ENCODE measurements at regions not wholly inside any gene's neighbourhood (a gene's known extent, or its start where the extent isn't known, plus 50 kb on each side); places are given as distances from the start of the nearest gene placed in this dataset.

DNA sequence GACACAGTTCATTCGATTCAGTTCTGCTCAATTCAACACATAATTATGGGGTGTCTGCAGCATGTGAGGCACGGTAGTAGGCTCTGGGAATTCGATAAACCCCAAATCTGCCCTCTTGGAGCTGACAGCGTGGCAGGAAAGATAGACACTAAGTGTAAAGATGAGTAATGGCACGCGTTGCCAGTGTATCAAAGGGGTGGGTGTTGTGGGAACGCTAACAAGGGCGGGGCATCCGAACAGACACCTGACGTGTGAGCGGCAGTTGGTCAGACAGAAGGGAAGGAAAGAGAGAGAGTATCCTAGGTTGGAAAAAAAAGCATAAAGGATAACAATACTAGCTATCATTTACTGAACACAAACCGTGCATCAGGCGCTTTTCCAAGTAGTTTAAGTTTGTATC is 125.7 kb upstream of the HAAO start:
- DNase-seq = no peak
- Histone ChIP-seq H3K36me3 (no peaks in the 10 kb centered on the region), H3K27me3 (ENCODE audit: insufficient read depth, low read depth, severe bottlenecking) (no peaks in the 10 kb centered on the region), H3K9me3 (ENCODE audit: severe bottlenecking) (peaks cover 2% of the 10 kb centered on the region), H3K4me3 (ENCODE audit: low read depth, low read length) (no peak overlapping the region), H3K27ac (no peak overlapping the region)
- TF ChIP-seq, protein P1, sequence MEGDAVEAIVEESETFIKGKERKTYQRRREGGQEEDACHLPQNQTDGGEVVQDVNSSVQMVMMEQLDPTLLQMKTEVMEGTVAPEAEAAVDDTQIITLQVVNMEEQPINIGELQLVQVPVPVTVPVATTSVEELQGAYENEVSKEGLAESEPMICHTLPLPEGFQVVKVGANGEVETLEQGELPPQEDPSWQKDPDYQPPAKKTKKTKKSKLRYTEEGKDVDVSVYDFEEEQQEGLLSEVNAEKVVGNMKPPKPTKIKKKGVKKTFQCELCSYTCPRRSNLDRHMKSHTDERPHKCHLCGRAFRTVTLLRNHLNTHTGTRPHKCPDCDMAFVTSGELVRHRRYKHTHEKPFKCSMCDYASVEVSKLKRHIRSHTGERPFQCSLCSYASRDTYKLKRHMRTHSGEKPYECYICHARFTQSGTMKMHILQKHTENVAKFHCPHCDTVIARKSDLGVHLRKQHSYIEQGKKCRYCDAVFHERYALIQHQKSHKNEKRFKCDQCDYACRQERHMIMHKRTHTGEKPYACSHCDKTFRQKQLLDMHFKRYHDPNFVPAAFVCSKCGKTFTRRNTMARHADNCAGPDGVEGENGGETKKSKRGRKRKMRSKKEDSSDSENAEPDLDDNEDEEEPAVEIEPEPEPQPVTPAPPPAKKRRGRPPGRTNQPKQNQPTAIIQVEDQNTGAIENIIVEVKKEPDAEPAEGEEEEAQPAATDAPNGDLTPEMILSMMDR (IDR thresholded peaks at IDR 0.05; ENCODE audit: low read depth, low read length) = no peak

DNA sequence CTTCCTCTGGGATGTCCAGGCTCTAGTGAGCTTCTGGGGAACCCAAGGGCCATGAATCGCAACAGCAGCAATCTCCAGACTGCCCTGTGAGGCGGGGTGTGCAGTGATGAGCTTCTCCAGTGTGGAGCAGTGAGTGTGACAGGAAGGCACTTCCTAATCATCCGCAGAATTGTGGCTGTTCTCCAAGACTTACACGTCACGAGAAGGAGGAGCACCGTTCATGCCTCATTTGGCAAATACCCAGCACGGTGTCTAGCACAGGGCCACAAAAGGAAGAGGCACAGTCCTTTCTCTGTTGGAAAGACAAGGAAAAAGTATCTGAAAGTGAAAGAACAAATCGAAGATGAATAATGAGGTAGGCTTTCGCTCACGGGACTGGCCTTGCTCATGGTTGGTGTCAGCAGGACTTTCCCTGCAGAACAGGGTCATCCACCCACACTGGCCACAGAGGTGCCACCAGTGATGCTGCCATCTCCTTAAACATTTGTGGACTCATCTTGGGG is 125.1 kb upstream of the HAAO start:
- TF ChIP-seq, protein P1 (IDR thresholded peaks at IDR 0.05; ENCODE audit: low read depth, low read length) = no peak
- no peaks in the 10 kb centered on the region for H3K27me3 ChIP-seq (ENCODE audit: insufficient read depth, low read depth, severe bottlenecking)
- peak overlapping the region; percentile 91 for H3K27ac ChIP-seq
- no peak for DNase-seq
- H3K36me3 ChIP-seq = no peaks in the 10 kb centered on the region
- H3K4me3 ChIP-seq (ENCODE audit: low read depth, low read length) = no peak overlapping the region
- peaks cover 2% of the 10 kb centered on the region for H3K9me3 ChIP-seq (ENCODE audit: severe bottlenecking)

DNA sequence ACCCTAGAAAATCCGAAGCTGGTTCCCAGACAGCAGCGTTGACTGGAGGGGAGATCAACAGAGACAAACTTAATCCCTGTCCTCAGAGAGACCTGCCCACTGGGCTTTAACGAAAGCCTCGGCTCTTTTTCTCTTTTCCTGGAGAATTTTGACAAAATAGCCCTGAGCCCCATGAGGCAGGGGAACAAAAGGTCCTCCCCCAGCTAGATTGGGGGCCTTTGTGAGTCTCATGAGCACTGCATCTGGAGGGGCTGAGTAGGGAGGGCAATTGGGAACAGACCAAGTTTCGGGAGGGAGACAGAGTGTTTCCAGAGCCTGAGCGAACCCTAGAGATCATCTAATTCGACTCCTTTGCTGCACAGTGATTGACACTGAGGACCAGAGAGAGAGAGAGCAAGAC is 123.9 kb upstream of the HAAO start:
- peak; percentile 82 for DNase-seq
- H3K27ac ChIP-seq = peak overlapping the region; percentile 91
- H3K4me3 ChIP-seq (ENCODE audit: low read depth, low read length) = peak overlapping the region; percentile 33
- H3K36me3 ChIP-seq = no peaks in the 10 kb centered on the region
- TF ChIP-seq, protein P1 (IDR thresholded peaks at IDR 0.05; ENCODE audit: low read depth, low read length) = no peak
- peaks cover 2% of the 10 kb centered on the region for H3K9me3 ChIP-seq (ENCODE audit: severe bottlenecking)
- no peaks in the 10 kb centered on the region for H3K27me3 ChIP-seq (ENCODE audit: insufficient read depth, low read depth, severe bottlenecking)

DNA sequence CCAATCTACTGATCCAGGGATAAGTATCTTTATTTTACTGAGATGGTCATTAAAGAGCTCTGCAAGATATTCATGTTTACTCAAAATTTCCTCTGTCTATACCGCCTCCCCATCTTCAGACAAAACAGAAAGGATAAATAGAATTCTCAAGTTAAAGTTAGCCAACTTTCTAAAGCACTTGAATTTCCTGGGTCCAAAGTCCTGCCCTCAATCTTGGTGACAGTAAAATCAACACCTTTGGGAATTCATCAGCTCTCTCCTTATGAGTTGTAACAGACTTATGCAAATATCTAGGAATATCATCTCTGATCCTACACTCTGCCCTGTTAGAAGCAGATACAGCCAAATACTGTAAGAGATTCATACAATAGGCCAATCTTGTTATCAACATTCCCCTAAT is 122.5 kb upstream of the HAAO start:
- no peaks in the 10 kb centered on the region for H3K36me3 ChIP-seq
- no peak overlapping the region for H3K4me3 ChIP-seq (ENCODE audit: low read depth, low read length)
- no peaks in the 10 kb centered on the region for H3K27me3 ChIP-seq (ENCODE audit: insufficient read depth, low read depth, severe bottlenecking)
- H3K27ac ChIP-seq = peak overlapping the region; percentile 91
- TF ChIP-seq, protein P1 (IDR thresholded peaks at IDR 0.05; ENCODE audit: low read depth, low read length) = no peak
- peaks cover 2% of the 10 kb centered on the region for H3K9me3 ChIP-seq (ENCODE audit: severe bottlenecking)
- DNase-seq = no peak

DNA sequence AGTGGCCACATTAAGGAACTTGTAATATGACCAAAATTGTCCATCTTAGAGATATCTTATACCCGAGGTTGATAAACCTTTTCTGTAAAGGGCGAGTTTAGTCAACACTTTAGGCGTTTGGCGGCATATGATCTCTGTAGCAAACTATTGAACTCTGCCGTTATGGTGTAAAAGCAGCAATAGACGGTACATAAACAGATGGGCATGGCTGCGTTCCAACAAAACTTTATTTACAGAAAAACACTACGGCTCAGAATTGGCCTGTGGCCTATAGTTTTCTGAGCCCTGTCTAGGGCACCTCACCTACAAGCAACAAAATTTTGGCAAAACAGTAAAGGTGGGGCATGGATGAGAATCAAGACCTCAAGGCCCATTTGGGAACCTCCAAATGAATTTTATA is 121.9 kb upstream of the HAAO start:
- H3K27me3 ChIP-seq (ENCODE audit: insufficient read depth, low read depth, severe bottlenecking) = no peaks in the 10 kb centered on the region
- H3K27ac ChIP-seq = no peak overlapping the region
- DNase-seq = no peak
- TF ChIP-seq, protein P1 (IDR thresholded peaks at IDR 0.05; ENCODE audit: low read depth, low read length) = no peak
- peaks cover 2% of the 10 kb centered on the region for H3K9me3 ChIP-seq (ENCODE audit: severe bottlenecking)
- no peaks in the 10 kb centered on the region for H3K36me3 ChIP-seq
- H3K4me3 ChIP-seq (ENCODE audit: low read depth, low read length) = no peak overlapping the region

DNA sequence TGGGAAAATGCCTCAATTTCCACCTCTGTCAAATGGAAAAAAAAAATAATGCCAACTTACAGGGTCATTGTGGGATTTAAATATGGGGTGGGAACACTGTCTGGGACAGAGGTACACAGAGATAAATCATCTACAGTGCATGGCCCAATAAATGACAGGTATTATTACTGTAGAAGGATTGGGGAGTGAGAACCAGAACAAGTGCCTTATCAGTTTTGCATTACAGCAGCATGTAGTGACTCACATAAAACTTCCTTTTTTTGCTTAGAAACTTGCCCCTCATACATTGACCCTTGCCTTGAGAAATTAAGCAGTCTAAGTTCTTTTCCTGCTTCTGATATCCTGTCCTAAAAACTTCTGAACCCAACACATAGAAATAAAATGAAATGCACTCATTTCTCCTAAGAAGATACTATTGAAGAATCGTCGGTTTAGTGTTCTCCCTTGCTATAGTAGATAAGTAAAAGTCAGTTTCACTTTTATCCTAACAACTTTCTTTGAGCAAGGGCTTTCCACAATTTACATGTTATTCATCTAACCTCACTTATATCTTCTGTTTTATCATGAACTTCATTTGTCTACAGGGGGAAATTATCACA is 121.0 kb upstream of the HAAO start:
- TF ChIP-seq, protein P1 (IDR thresholded peaks at IDR 0.05; ENCODE audit: low read depth, low read length) = no peak
- Histone ChIP-seq H3K4me3 (ENCODE audit: low read depth, low read length) (no peak overlapping the region), H3K27ac (no peak overlapping the region), H3K9me3 (ENCODE audit: severe bottlenecking) (peaks cover 2% of the 10 kb centered on the region), H3K27me3 (ENCODE audit: insufficient read depth, low read depth, severe bottlenecking) (no peaks in the 10 kb centered on the region), H3K36me3 (no peaks in the 10 kb centered on the region)
- DNase-seq = no peak

Measured in WERI-Rb-1 (cell line).